ENCODE measurements at regions not wholly inside any gene's neighbourhood (a gene's known extent, or its start where the extent isn't known, plus 50 kb on each side); places are given as distances from the start of the nearest gene placed in this dataset.

DNA sequence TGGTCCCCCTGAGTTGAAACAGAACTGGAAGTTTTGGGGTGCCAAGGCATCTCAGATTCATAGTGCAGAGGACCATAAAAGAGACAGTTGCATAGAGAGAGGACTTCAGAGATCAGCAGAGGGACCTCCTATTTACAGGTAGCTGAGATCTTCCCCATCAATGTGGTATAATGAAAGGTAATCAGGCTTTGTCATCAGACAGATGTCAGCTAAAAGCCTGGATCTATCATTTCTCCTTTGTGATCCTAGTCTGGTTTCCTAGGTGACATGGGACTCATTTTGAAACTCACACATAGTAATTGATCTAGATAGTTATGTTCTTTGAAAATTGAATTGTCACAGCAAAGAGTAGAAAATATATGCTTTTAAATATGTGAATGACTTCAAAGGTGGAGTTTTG is 443.5 kb upstream of the MAP2 start:
- Histone ChIP-seq H3K9ac (ENCODE audit: low read depth, low read length) (no peak overlapping the region), H4K20me1 (ENCODE audit: insufficient read depth, low read length) (no peaks in the 10 kb centered on the region), H3K27ac (ENCODE audit: low read length) (no peak overlapping the region), H3K4me3 (ENCODE audit: low read depth in 1 of 2, low read length in 2 of 2) (no peak overlapping the region), H3K4me2 (ENCODE audit: insufficient read depth, low read length) (no peak overlapping the region), H3K4me1 (ENCODE audit: insufficient read depth, low read length) (no peaks in the 10 kb centered on the region), H3K79me2 (ENCODE audit: insufficient read depth, low read length) (no peaks in the 10 kb centered on the region), H3K36me3 (ENCODE audit: insufficient read depth, low read length) (no peaks in the 10 kb centered on the region), H3K9me3 (ENCODE audit: insufficient read depth, low read length, severe bottlenecking) (no peaks in the 10 kb centered on the region), H2AFZ (ENCODE audit: low read depth, low read length) (no peak overlapping the region), H3K27me3 (ENCODE audit: insufficient read depth, low read length, poor library complexity) (no peaks in the 10 kb centered on the region)
- DNase-seq (no peak), ATAC-seq (ENCODE audit: insufficient read depth, low read depth) (no peak)
- TF ChIP-seq, protein P1, sequence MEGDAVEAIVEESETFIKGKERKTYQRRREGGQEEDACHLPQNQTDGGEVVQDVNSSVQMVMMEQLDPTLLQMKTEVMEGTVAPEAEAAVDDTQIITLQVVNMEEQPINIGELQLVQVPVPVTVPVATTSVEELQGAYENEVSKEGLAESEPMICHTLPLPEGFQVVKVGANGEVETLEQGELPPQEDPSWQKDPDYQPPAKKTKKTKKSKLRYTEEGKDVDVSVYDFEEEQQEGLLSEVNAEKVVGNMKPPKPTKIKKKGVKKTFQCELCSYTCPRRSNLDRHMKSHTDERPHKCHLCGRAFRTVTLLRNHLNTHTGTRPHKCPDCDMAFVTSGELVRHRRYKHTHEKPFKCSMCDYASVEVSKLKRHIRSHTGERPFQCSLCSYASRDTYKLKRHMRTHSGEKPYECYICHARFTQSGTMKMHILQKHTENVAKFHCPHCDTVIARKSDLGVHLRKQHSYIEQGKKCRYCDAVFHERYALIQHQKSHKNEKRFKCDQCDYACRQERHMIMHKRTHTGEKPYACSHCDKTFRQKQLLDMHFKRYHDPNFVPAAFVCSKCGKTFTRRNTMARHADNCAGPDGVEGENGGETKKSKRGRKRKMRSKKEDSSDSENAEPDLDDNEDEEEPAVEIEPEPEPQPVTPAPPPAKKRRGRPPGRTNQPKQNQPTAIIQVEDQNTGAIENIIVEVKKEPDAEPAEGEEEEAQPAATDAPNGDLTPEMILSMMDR (IDR thresholded peaks at IDR 0.05; ENCODE audit: borderline replicate concordance, extremely low read depth, low read length, poor library complexity, severe bottlenecking), result no peak
- no peak for TF ChIP-seq EZH2 (IDR thresholded peaks at IDR 0.05; ENCODE audit: borderline replicate concordance, low read depth, low read length, severe bottlenecking)

DNA sequence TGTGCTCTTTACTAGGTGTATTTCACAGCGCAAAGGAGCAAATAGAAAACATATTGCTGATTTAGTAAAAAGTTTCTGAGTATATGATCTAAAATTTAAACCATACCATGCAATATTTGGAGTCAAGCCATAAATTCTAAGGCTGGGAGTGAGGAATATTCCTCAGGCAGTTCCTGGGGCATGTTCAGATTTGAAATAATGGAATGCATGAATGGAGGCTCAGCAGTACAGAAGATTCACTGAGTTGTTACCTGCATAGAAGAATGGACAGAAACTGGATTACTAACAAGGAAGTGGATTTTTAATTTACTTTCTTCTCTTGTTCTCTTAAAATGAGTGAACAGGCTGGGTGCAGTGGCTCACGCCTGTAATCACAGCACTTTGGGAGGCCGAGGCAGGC is 441.0 kb upstream of the MAP2 start:
- TF ChIP-seq, protein P1 (IDR thresholded peaks at IDR 0.05; ENCODE audit: borderline replicate concordance, extremely low read depth, low read length, poor library complexity, severe bottlenecking), result no peak
- no peak for TF ChIP-seq EZH2 (IDR thresholded peaks at IDR 0.05; ENCODE audit: borderline replicate concordance, low read depth, low read length, severe bottlenecking)

DNA sequence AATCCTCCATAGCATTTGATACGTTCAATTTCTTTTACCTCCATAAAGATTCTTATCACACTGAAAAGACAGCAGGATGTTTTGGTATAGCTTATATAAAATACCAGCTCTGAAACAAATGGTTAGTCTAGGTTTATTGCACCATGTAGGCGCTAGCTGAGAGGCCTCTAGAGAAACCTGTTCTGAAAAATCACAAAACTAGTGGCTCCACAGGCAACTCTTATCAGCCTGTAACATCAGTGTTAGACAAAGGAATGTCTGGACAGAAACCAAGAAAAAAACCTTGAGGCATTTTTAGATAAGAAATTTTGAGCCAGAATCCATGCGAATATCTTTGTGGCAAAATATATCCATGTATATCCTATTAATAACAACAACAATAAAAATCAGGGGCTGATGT is 440.4 kb upstream of the MAP2 start:
- Histone ChIP-seq H3K4me3 (ENCODE audit: low read depth in 1 of 2, low read length in 2 of 2) (no peak overlapping the region), H2AFZ (ENCODE audit: low read depth, low read length) (no peak overlapping the region), H3K4me2 (ENCODE audit: insufficient read depth, low read length) (no peak overlapping the region), H3K79me2 (ENCODE audit: insufficient read depth, low read length) (no peaks in the 10 kb centered on the region), H3K4me1 (ENCODE audit: insufficient read depth, low read length) (no peaks in the 10 kb centered on the region), H4K20me1 (ENCODE audit: insufficient read depth, low read length) (no peaks in the 10 kb centered on the region), H3K9me3 (ENCODE audit: insufficient read depth, low read length, severe bottlenecking) (no peaks in the 10 kb centered on the region), H3K27me3 (ENCODE audit: insufficient read depth, low read length, poor library complexity) (no peaks in the 10 kb centered on the region), H3K9ac (ENCODE audit: low read depth, low read length) (no peak overlapping the region), H3K27ac (ENCODE audit: low read length) (no peak overlapping the region), H3K36me3 (ENCODE audit: insufficient read depth, low read length) (no peaks in the 10 kb centered on the region)
- TF ChIP-seq EZH2 (IDR thresholded peaks at IDR 0.05; ENCODE audit: borderline replicate concordance, low read depth, low read length, severe bottlenecking), result no peak
- TF ChIP-seq, protein P1 (IDR thresholded peaks at IDR 0.05; ENCODE audit: borderline replicate concordance, extremely low read depth, low read length, poor library complexity, severe bottlenecking), result no peak
- ATAC-seq (ENCODE audit: insufficient read depth, low read depth) (no peak), DNase-seq (no peak)

More for the DNA sequence above, 441.0 kb upstream of the MAP2 start:
- Histone ChIP-seq H3K27me3 (ENCODE audit: insufficient read depth, low read length, poor library complexity) (no peaks in the 10 kb centered on the region), H3K4me1 (ENCODE audit: insufficient read depth, low read length) (no peaks in the 10 kb centered on the region), H4K20me1 (ENCODE audit: insufficient read depth, low read length) (no peaks in the 10 kb centered on the region), H3K4me3 (ENCODE audit: low read depth in 1 of 2, low read length in 2 of 2) (no peak overlapping the region), H3K4me2 (ENCODE audit: insufficient read depth, low read length) (no peak overlapping the region), H3K9me3 (ENCODE audit: insufficient read depth, low read length, severe bottlenecking) (no peaks in the 10 kb centered on the region), H3K9ac (ENCODE audit: low read depth, low read length) (no peak overlapping the region), H3K79me2 (ENCODE audit: insufficient read depth, low read length) (no peaks in the 10 kb centered on the region), H3K27ac (ENCODE audit: low read length) (no peak overlapping the region), H2AFZ (ENCODE audit: low read depth, low read length) (no peak overlapping the region), H3K36me3 (ENCODE audit: insufficient read depth, low read length) (no peaks in the 10 kb centered on the region)
- DNase-seq, result no peak
- no peak for ATAC-seq (ENCODE audit: insufficient read depth, low read depth)

Measured in DND-41 (cell line).